SW480 (cell line): ENCODE measurements at regions not wholly inside any gene's neighbourhood (a gene's known extent, or its start where the extent isn't known, plus 50 kb on each side); places are given as distances from the start of the nearest gene placed in this dataset.

Experiments used
- DNase-seq: peaks from one replicate; pipeline ENCODE4 v3.0.0-alpha.2; 2016; ENCODE audit warnings: low spot score

- no peak for DNase-seq
These were observed 435.8 kb upstream of the EEF2KMT start for GRCh38 chr16:5533321-5533888.

DNA sequence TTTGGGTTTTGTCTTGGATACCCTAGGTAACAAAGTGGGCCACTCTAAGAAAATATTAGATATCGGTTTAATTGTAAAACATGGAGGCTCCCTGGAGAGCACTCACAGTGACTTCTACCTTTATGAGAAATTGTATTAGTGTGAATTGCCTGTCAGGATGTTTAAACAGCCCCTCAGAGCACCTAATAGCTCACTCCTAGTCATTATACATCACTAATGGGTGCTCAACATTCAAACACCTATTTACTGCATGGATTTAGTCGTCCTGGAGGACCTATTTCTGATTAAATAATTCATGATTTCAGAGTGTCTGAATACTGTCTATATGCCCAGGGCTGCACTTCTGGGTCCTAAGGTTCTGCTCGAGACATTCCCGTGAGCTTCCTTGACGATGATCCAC lies 430.2 kb upstream of the EEF2KMT start:
- no peak for DNase-seq

GRCh38 chr16:5526826-5527225 lies 429.2 kb upstream of the EEF2KMT start:
- DNase-seq = no peak

DNA sequence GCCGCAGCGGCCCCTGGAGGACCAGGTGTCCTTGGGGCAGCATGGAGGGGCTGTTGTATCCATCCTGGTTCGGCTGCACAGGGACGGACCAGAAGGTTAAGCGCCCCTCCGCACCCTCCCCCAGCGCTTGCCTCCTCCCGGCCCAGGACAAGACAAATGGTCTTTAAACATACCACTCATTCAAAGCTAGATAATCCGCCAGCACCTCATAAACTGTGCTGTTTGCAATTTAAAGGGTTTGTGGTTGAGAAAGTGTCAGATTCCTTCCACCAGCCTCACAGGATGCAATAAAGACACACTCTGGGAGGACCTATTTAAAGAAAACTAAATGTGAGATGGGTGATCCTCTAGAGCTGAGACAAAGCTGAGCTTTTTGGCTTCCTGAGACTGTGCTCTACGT lies 426.2 kb upstream of the EEF2KMT start:
- no peak for DNase-seq

DNA sequence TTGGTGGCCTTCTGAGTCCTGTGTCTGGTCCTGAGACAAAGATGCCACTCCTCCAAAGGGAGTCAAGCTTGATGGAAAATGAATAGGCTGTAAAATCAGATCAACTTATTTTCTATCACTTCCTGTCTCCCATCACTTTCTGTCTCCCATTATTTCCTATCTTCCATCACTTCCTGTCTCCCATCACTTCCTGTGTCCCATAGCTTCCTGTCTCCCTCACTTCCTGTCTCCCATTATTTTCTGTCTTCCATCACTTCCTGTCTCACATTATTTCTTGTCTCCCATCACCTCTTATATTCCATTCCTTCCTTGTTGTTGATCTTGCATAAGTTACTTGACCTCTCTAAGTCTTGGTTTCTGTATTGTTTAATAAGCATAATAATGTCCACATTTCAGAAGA lies 418.5 kb upstream of the EEF2KMT start:
- DNase-seq = no peak

DNA sequence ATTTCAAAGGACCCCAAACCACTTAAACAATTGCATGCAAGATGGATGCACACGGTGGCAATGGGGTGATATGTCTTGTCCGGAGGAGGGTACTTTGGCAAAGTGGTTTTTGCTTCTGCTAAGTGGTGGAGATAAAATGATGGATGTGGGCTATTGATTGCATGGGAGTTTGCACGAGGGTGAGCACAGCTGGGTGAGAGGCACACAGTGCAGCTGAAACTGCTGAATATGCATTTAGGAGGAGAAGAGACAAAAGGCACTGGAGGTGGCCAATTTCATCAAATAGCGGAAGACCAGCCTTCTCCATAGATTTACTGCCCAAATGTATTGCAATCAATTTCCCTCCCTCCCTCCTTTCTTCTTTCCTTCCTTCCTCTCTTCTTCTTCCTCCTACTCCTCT lies 414.4 kb upstream of the EEF2KMT start:
- no peak for DNase-seq

DNA sequence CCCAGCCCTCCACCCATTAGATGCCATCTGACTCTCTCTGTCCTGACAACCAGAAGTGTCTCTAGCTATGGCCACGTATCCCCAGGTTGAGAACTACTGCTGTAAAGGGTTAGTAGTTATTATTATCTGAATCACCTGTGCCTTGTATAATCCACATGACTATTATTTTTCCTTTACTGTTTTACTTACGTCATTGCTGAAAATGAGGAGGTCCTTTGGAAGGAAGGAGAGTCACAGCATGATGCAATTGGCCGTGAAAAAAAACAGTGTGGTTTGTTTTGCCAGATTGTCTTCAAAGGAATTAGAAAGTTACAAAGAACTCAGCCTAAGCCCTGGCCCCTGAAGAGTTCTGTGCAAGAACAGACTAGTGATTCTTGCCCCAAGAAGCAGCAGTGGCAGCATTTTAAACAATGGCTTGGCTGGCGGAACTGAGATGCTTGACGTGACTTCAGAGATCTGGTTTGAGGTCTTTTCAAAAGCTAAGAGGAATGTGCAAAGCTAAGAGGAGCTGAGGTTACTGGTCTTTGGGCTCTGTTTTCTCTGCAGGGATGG lies 413.3 kb upstream of the EEF2KMT start:
- no peak for DNase-seq

- no peak for DNase-seq
These were observed 412.2 kb upstream of the EEF2KMT start for GRCh38 chr16:5509794-5510193.

DNA sequence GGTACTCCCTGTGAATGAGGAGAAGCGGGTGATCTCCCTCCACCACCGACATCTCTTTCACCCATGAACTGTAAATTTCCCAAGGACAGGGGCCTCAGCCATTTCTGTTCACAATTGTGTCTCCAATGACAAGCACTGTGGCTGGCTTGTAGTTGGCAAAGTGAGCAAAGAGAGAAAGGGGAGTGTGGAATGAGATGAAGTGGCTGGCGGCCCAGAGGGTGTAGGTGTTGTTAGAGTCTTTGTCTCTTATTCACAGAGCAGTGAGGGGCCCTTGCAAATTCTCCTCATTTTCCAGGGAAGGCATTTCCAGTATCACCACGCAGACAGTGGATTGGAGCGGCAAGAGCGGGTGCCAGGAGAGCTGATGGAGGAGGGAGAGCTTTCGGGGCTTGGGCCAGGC lies 411.7 kb upstream of the EEF2KMT start:
- no peak for DNase-seq

DNA sequence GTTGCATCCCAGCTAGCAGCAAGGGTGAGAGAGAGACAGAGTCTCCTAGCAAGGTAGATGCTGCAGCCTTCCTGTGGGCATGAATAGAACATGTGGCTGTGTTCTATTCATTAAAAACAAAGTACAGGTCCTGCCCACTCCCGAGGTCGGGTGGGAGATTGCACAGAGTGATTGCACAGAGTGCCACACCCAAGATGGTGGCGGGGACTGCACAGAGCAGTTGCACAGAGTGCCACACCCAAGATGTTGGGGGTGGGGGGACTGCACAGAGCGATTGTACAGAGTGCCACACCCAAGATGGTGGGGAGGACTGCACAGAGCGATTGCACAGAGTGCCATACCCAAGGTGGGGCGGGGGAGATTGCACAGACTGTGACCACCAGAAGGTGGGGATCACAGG lies 410.8 kb upstream of the EEF2KMT start:
- DNase-seq = no peak

DNA sequence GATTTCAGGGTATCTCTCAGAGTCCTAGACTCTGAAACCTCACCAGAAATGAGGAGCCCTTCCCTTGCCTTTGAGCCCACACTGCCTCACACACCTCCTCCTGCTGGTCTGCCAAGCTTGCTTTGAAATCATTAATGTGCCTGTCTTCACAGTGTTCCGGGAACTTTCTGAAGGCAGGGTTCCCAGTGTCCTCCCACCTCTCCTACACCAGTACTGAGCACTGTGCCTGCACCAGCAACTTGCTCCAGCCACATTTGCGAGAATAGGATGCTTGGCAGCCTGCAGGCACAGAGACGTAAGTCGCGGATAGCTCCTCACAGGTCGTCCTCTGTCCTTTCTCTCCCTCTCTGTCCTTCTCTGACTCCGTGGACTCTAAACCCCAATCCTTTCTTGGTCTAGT lies 408.4 kb upstream of the EEF2KMT start:
- no peak for DNase-seq

- DNase-seq = no peak
These were observed 407.7 kb upstream of the EEF2KMT start for GRCh38 chr16:5505091-5505887.

DNA sequence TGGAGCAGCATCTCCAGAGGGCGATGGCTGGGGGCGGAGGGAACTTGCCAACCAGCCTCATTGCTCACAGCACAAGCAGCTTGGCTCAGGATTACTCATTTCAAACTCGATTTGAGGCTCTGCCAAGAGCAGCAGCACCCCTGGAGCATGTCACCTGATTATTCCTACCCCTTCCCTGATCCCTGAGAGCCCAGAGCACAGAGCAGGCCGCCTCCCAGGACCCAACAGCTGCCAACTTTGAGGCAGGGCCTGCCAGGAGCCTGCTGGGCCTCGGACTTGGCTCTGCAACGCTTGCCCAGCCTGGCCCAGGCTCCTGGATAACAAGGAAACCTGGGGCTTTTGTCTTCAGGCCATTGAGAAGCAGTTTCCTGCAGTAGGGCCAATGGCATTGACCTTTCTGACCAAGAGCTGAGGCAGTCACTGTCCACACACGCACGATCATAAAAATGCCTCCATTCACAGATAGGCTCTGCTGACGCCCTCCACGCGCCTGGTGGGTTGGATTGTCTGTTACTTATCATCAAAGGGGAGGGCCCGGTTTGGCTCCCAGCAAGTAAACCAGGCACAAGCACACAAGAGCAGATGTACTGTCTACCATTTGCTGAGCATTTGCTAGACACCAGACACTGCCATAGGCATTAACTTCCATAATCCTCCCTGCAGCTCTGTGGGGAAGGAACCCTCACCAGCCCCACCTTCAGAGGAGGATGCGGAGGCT lies 406.6 kb upstream of the EEF2KMT start:
- no peak for DNase-seq

DNA sequence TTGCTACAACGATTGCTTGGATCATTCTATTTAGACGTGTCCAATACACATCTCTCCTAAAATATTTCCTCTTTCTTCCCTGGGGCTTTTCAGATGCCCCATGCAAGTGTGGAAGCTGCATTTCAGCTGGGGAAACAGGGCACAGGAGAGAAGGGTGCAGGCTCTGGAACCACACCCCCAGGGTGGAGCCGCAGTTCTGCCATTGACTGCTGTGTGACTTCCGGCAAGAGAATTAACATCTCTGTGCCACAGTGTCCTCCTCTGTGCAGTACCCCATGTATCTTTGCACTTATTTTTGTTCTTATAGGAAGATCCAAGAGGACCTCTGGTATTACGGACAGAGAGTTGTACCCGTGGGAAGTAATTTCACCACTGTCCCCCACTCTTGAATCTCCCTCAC lies 405.3 kb upstream of the EEF2KMT start:
- no peak for DNase-seq

DNA sequence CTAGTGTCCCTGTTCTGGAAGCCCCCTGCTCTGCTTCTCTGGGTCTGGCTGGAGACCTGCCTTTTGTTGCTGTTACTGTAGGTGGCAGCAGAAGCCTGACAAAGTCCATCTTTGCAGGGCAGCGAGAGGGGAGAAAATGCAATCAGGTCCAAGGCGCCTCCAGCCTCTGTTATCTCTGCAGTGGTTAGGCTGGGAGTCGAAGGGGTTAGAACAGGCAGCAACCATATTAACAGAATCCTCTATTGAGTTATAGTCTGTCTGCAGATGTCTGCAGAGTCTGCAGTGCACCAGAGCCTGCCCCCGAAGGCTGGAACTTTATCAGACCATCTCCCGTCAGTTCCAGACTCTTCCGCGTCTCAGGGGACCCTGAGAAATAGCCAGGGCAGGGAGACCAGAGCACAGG lies 404.9 kb upstream of the EEF2KMT start:
- peak; percentile 25 for DNase-seq

GRCh38 chr16:5500526-5500925 lies 402.9 kb upstream of the EEF2KMT start:
- DNase-seq = no peak

- DNase-seq = no peak
These were observed 401.0 kb upstream of the EEF2KMT start for GRCh38 chr16:5498562-5498961.

DNA sequence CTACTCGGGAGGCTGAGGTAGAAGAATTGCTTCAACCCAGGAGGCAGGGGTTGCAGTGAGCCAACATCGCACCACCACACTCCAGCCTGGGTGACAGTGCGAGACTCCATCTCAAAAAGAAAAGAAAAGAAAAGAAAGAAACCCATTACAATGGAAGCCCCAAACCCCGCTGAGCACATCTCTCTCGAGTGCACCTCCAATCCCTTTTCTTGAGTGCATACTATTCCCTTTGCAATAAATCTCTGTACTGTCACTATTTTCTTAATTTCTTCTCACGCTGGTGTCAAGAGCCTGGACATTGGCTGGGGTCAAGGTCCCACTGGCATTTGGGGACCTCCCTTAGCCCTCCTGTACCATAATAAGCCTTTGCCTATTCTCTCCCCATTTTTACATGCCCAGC lies 398.4 kb upstream of the EEF2KMT start:
- no peak for DNase-seq

- DNase-seq = peak; percentile 27
These were observed 392.9 kb upstream of the EEF2KMT start for GRCh38 chr16:5490499-5490898.

DNA sequence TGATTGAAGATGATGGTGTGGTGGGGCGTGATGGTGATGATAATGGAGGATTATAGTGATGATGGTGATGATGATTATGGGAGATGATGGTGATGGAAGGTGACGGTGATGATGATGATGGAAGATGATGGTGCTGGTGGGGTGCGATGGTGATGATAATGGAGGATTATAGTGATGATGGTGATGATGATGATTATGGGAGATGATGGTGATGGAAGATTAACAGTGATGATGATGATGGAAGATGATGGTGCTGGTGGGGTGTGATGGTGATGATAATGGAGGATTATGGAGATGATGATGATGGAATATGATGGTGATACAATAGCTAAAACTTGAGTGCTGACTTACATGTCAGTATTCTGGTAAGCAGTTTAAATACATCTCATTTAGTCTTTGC lies 391.0 kb upstream of the EEF2KMT start:
- DNase-seq = no peak

GRCh38 chr16:5487728-5488127 lies 390.1 kb upstream of the EEF2KMT start:
- no peak for DNase-seq

- no peak for DNase-seq
These were observed 384.7 kb upstream of the EEF2KMT start for GRCh38 chr16:5482256-5482655.
